Liver (tissue), 8 donors: ENCODE measurements at regions not wholly inside any gene's neighbourhood (a gene's known extent, or its start where the extent isn't known, plus 50 kb on each side); places are given as distances from the start of the nearest gene placed in this dataset.

Experiments used
- DNase-seq: peaks from one replicate; pipeline ENCODE4 v3.0.0-alpha.2; 2017; ENCODE audit warnings: low spot score
- H3K27ac ChIP-seq, 2 donors: one replicate each; pipeline ENCODE4 v1.7.0; 2013; ENCODE audit warnings: inconsistent platforms in 2 of 2, low read length in 2 of 2, control low read depth in 1 of 2, low read depth in 1 of 2, mild to moderate bottlenecking in 1 of 2
- H3K27me3 ChIP-seq, 4 donors: one replicate each; pipeline versions ENCODE4 v1.6.1 to v1.7.0; 2013; ENCODE audit warnings: low read length in 3 of 4, inconsistent platforms in 1 of 4, mild to moderate bottlenecking in 1 of 4, moderate library complexity in 1 of 4; ENCODE audit not compliant: control insufficient read depth in 4 of 4, insufficient read depth in 4 of 4
- H3K36me3 ChIP-seq, 4 donors: one replicate each; pipeline versions ENCODE4 v1.6.1 to v1.7.0; 2013; ENCODE audit warnings: low read length in 3 of 4, mild to moderate bottlenecking in 3 of 4, low read depth in 1 of 4, moderate library complexity in 1 of 4; ENCODE audit not compliant: control insufficient read depth in 4 of 4, insufficient read depth in 3 of 4
- H3K4me1 ChIP-seq, 4 donors: one replicate each; pipeline versions ENCODE4 v1.6.1 to v1.7.0; 2013; ENCODE audit warnings: low read length in 3 of 4, mild to moderate bottlenecking in 3 of 4, moderate library complexity in 1 of 4; ENCODE audit not compliant: control insufficient read depth in 4 of 4, insufficient read depth in 4 of 4
- H3K4me3 ChIP-seq, 3 donors: one replicate each; pipeline versions ENCODE4 v1.6.1 to v1.7.0; 2013; ENCODE audit warnings: low read length in 3 of 3, control low read depth in 1 of 3, low read depth in 1 of 3, mild to moderate bottlenecking in 1 of 3
- H3K9ac ChIP-seq, 2 donors: one replicate each; pipeline ENCODE4 v1.7.0; 2013; ENCODE audit warnings: low read length in 2 of 2, mild to moderate bottlenecking in 2 of 2, moderate library complexity in 2 of 2, control low read depth in 1 of 2, low read depth in 1 of 2
- H3K9me3 ChIP-seq, 4 donors: one replicate each; pipeline versions ENCODE4 v1.6.1 to v1.7.0; 2013; ENCODE audit warnings: low read length in 3 of 4; ENCODE audit not compliant: control insufficient read depth in 4 of 4
- ATF3 ChIP-seq: IDR thresholded peaks from 2 replicates; pipeline ENCODE4 v1.6.1; 2016; ENCODE audit warnings: antibody characterized with exemption
- CTCF ChIP-seq: fragments of 150-350 bp; IDR thresholded peaks from 2 replicates; pipeline ENCODE4 v1.5.1; 2017; ENCODE audit warnings: improper control_type of control experiment, low read depth, low read length; ENCODE audit not compliant: missing input control
- EGR1 ChIP-seq, 2 donors: IDR thresholded peaks; 2 replicates each; pipeline ENCODE4 v1.6.1; 2016 to 2018; ENCODE audit warnings: antibody characterized with exemption in 2 of 2, low read depth in 2 of 2
- FOXA1 ChIP-seq: IDR thresholded peaks from 2 replicates; pipeline ENCODE4 v1.6.1; 2016; ENCODE audit warnings: antibody characterized with exemption
- FOXA2 ChIP-seq: IDR thresholded peaks from 2 replicates; pipeline ENCODE4 v1.6.1; 2016; ENCODE audit warnings: antibody characterized with exemption
- GABPA ChIP-seq, 2 donors: IDR thresholded peaks in 1 of 2; conservative IDR thresholded peaks in 1 of 2; 2 replicates each; pipeline ENCODE4 v1.6.1; 2016; ENCODE audit warnings: antibody characterized with exemption in 2 of 2, mild to moderate bottlenecking in 1 of 2, moderate library complexity in 1 of 2
- HNF4A ChIP-seq, 2 donors: conservative IDR thresholded peaks; 2 replicates each; pipeline ENCODE4 v1.6.1; 2016; ENCODE audit warnings: antibody characterized with exemption in 2 of 2, mild to moderate bottlenecking in 2 of 2
- HNF4G ChIP-seq: IDR thresholded peaks from 2 replicates; pipeline ENCODE4 v1.6.1; 2016; ENCODE audit warnings: antibody characterized with exemption
- JUND ChIP-seq, 2 donors: IDR thresholded peaks; 2 replicates each; pipeline ENCODE4 v1.6.1; 2016; ENCODE audit warnings: antibody characterized with exemption in 2 of 2
- MAX ChIP-seq: IDR thresholded peaks from 2 replicates; pipeline ENCODE4 v1.6.1; 2016; ENCODE audit warnings: antibody characterized with exemption
- NR2F2 ChIP-seq: IDR thresholded peaks from 2 replicates; pipeline ENCODE4 v1.6.1; 2016; ENCODE audit warnings: antibody characterized with exemption
- RAD21 ChIP-seq, 2 donors: IDR thresholded peaks; 2 replicates each; pipeline ENCODE4 v1.6.1; 2016; ENCODE audit warnings: antibody characterized with exemption in 2 of 2, mild to moderate bottlenecking in 2 of 2
- REST ChIP-seq: IDR thresholded peaks from 2 replicates; pipeline ENCODE4 v1.6.1; 2016; ENCODE audit warnings: antibody characterized with exemption, mild to moderate bottlenecking
- RXRA ChIP-seq, 2 donors: IDR thresholded peaks; 2 replicates each; pipeline ENCODE4 v1.6.1; 2017 to 2018; ENCODE audit warnings: antibody characterized with exemption in 2 of 2, mild to moderate bottlenecking in 1 of 2
- TAF1 ChIP-seq: conservative IDR thresholded peaks from 2 replicates; pipeline ENCODE4 v1.6.1; 2016; ENCODE audit warnings: antibody characterized with exemption, mild to moderate bottlenecking
- YY1 ChIP-seq: IDR thresholded peaks from 2 replicates; pipeline ENCODE4 v1.6.1; 2016; ENCODE audit warnings: antibody characterized with exemption, mild to moderate bottlenecking
- ZBTB33 ChIP-seq: IDR thresholded peaks from 2 replicates; pipeline ENCODE4 v1.6.1; 2016; ENCODE audit warnings: antibody characterized with exemption
- WGBS: extraction: QIAGEN DNeasy Blood & Tissue Kit; methylation state at CpG from one replicate; pipeline ENCODE4 v1.1.7; 2013; 5-methylcytosine and 5-hydroxymethylcytosine counted together
- donor health status: healthy.
- donor health status: healthy.
- donor health status: healthy.
- donor health status: healthy.
- donor health status: healthy.

GRCh38 chr2:185618625-185619024 lies 120.0 kb upstream of the FSIP2 start:
- TF ChIP-seq NR2F2: no peak
- no peak for TF ChIP-seq ATF3
- no peaks in the 10 kb centered on the region for H3K4me1 ChIP-seq
- H3K4me3 ChIP-seq: no peak overlapping the region
- no peaks in the 10 kb centered on the region for H3K9me3 ChIP-seq
- H3K9ac ChIP-seq: no peak overlapping the region
- 53% methylated on average over 1 of the region's 1 CpG for WGBS
- H3K27ac ChIP-seq: no peak overlapping the region
- no peak for DNase-seq
- no peaks in the 10 kb centered on the region for H3K36me3 ChIP-seq
- no peaks in the 10 kb centered on the region for H3K27me3 ChIP-seq

- Histone ChIP-seq H3K4me3 (no peak overlapping the region), H3K27ac (no peak overlapping the region), H3K9me3 (no peaks in the 10 kb centered on the region), H3K9ac (no peak overlapping the region), H3K36me3 (no peaks in the 10 kb centered on the region), H3K4me1 (no peaks in the 10 kb centered on the region), H3K27me3 (no peaks in the 10 kb centered on the region)
- DNase-seq: no peak
- TF ChIP-seq HNF4A (conservative IDR thresholded peaks at IDR 0.05) (no peak), JUND (IDR thresholded peaks at IDR 0.05) (no peak)
- 89% methylated on average over 1 of the region's 1 CpG for WGBS
Measured at GRCh38 chr2:185625604-185626003, 113.0 kb upstream of the FSIP2 start.

GRCh38 chr2:185628985-185629384 lies 109.6 kb upstream of the FSIP2 start:
- Histone ChIP-seq H3K27ac (no peak overlapping the region), H3K9me3 (no peaks in the 10 kb centered on the region), H3K27me3 (no peaks in the 10 kb centered on the region), H3K4me1 (no peaks in the 10 kb centered on the region), H3K36me3 (no peaks in the 10 kb centered on the region), H3K9ac (no peak overlapping the region), H3K4me3 (no peak overlapping the region)
- no peak for DNase-seq
- WGBS: 27% methylated on average over 5 of the region's 5 CpGs
- no peak for TF ChIP-seq CTCF
- TF ChIP-seq NR2F2: no peak
- no peak for TF ChIP-seq RXRA (IDR thresholded peaks at IDR 0.05)
- TF ChIP-seq FOXA2: no peak
- no peak for TF ChIP-seq ATF3
- no peak for TF ChIP-seq JUND (IDR thresholded peaks at IDR 0.05)
- TF ChIP-seq YY1: no peak
- no peak for TF ChIP-seq REST
- no peak for TF ChIP-seq HNF4G
- TF ChIP-seq GABPA (IDR thresholded peaks at IDR 0.05 in 1 of 2, conservative IDR thresholded peaks at IDR 0.05 in 1 of 2): no peak
- TF ChIP-seq FOXA1: no peak
- TF ChIP-seq RAD21 (IDR thresholded peaks at IDR 0.05): no peak
- TF ChIP-seq EGR1 (IDR thresholded peaks at IDR 0.05; ENCODE audit: low read depth in 2 of 2): no peak
- no peak for TF ChIP-seq TAF1
- no peak for TF ChIP-seq HNF4A (conservative IDR thresholded peaks at IDR 0.05)
- no peak for TF ChIP-seq MAX
- TF ChIP-seq ZBTB33: no peak
